ENCODE measurements at regions not wholly inside any gene's neighbourhood (a gene's known extent, or its start where the extent isn't known, plus 50 kb on each side); places are given as distances from the start of the nearest gene placed in this dataset.

- TF ChIP-seq REST (IDR thresholded peaks at IDR 0.05; ENCODE audit: insufficient read depth in 1 of 2, low read depth in 2 of 2, low read length in 2 of 2) (no peak), FOXP2 (optimal IDR thresholded peaks at IDR 0.05; ENCODE audit: borderline replicate concordance, extremely low read depth, extremely low read length, insufficient read depth) (no peak), POLR2AphosphoS5 (IDR thresholded peaks at IDR 0.05; ENCODE audit: low read depth, low read length) (no peak), SIN3A (IDR thresholded peaks at IDR 0.05; ENCODE audit: borderline replicate concordance, insufficient read depth, low read length) (no peak), TAF1 (IDR thresholded peaks at IDR 0.05; ENCODE audit: borderline replicate concordance, insufficient read depth, low read length) (no peak)
Observed at GRCh38 chr2:107001062-107001461, 115.1 kb upstream of the ST6GAL2 start.

DNA sequence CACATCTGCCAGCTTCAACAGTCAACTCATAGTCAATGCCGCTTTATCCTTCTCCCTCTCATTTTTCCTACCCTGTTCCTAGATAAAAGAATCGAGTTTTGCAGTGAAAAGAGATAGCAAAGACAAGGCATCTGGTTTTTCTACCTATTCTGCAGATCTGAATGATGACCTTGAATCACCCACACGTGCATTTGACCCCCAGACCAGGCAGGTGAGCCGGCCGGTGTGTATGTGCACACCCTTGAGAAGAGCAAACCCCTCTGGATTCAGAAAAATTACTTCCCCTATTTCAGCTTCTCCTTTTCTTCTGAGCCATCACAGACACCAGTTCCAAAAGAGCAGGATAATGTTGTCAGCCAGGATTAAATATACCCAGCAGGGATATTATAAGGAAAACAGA lies 115.6 kb upstream of the ST6GAL2 start:
- TF ChIP-seq SIN3A (IDR thresholded peaks at IDR 0.05; ENCODE audit: borderline replicate concordance, insufficient read depth, low read length) (no peak), POLR2AphosphoS5 (IDR thresholded peaks at IDR 0.05; ENCODE audit: low read depth, low read length) (no peak), REST (IDR thresholded peaks at IDR 0.05; ENCODE audit: insufficient read depth in 1 of 2, low read depth in 2 of 2, low read length in 2 of 2) (no peak), FOXP2 (optimal IDR thresholded peaks at IDR 0.05; ENCODE audit: borderline replicate concordance, extremely low read depth, extremely low read length, insufficient read depth) (no peak), TAF1 (IDR thresholded peaks at IDR 0.05; ENCODE audit: borderline replicate concordance, insufficient read depth, low read length) (no peak)

DNA sequence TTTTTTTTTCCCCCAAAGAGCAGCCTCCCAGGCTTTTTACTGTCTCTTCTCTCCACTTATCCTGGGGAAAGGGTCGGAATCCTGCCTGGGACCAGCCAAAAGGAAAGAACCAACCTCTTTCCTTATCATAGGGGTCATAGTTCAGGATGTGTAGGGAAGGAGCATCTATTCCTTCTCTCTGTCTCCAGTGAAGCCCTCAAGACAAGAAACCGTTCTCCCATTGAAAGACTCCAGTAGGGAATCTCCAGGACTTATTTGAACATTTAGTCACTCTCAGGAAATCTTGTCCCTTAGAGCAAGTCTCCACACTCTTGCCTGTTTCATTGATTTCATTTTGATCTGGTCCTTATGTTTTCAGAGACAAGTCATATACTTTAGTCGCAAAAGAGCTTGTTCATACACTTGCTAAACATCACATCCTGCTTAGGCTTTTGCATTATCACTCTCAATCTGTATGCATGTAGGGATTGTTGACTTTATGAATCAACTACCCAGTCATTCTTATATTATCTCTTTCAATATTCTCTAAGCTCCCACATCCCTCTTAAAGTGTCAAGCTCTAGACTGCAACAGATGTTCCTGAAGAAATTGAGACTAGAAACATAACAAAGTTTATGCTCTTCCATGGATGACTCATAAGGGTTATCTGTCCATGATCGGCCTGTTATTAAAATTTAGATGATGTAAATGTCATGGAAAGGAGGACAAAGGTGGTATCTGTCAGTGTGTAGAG lies 116.2 kb upstream of the ST6GAL2 start:
- TF ChIP-seq FOXP2 (optimal IDR thresholded peaks at IDR 0.05; ENCODE audit: borderline replicate concordance, extremely low read depth, extremely low read length, insufficient read depth) = no peak
- TF ChIP-seq REST (IDR thresholded peaks at IDR 0.05; ENCODE audit: insufficient read depth in 1 of 2, low read depth in 2 of 2, low read length in 2 of 2) = no peak
- no peak for TF ChIP-seq TAF1 (IDR thresholded peaks at IDR 0.05; ENCODE audit: borderline replicate concordance, insufficient read depth, low read length)
- no peak; the same call in 1 of the 2 replicates for TF ChIP-seq SIN3A (IDR thresholded peaks at IDR 0.05; ENCODE audit: borderline replicate concordance, insufficient read depth, low read length)
- no peak; the same call in 1 of the 2 replicates for TF ChIP-seq POLR2AphosphoS5 (IDR thresholded peaks at IDR 0.05; ENCODE audit: low read depth, low read length)

DNA sequence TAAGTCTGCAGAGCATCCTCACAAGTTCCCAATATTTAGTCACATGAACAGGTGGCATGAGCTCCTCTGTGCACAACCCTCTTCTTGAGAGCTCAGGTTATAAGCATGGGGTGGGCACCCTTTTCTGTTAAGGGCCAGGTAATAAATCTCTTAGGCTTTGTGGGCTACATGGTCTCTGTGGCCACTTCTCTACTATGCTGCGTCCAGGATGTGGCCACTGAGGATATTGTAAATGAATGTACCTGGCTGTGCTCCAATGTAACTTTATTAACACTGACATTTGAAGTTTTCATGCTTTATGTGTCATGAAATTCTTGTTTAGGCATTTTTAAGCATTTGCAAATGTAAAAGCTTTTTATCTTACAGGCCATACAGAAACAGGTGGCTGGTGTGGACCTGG lies 116.8 kb upstream of the ST6GAL2 start:
- TF ChIP-seq FOXP2 (optimal IDR thresholded peaks at IDR 0.05; ENCODE audit: borderline replicate concordance, extremely low read depth, extremely low read length, insufficient read depth) = no peak
- no peak for TF ChIP-seq TAF1 (IDR thresholded peaks at IDR 0.05; ENCODE audit: borderline replicate concordance, insufficient read depth, low read length)
- no peak for TF ChIP-seq SIN3A (IDR thresholded peaks at IDR 0.05; ENCODE audit: borderline replicate concordance, insufficient read depth, low read length)

GRCh38 chr2:107005853-107006252 lies 119.9 kb upstream of the ST6GAL2 start:
- TF ChIP-seq TAF1 (IDR thresholded peaks at IDR 0.05; ENCODE audit: borderline replicate concordance, insufficient read depth, low read length) = no peak
- TF ChIP-seq POLR2AphosphoS5 (IDR thresholded peaks at IDR 0.05; ENCODE audit: low read depth, low read length) = no peak
- TF ChIP-seq FOXP2 (optimal IDR thresholded peaks at IDR 0.05; ENCODE audit: borderline replicate concordance, extremely low read depth, extremely low read length, insufficient read depth) = no peak
- no peak for TF ChIP-seq REST (IDR thresholded peaks at IDR 0.05; ENCODE audit: insufficient read depth in 1 of 2, low read depth in 2 of 2, low read length in 2 of 2)
- no peak for TF ChIP-seq SIN3A (IDR thresholded peaks at IDR 0.05; ENCODE audit: borderline replicate concordance, insufficient read depth, low read length)
